Left ventricle myocardium inferior (tissue), 1 donor: ENCODE measurements at regions not wholly inside any gene's neighbourhood (a gene's known extent, or its start where the extent isn't known, plus 50 kb on each side); places are given as distances from the start of the nearest gene placed in this dataset.

Experiments
- DNase-seq: peaks from one replicate; pipeline ENCODE4 v3.0.0-alpha.2; 2020
- H3K27ac ChIP-seq: fragments of 200-600 bp; replicated peaks from 2 replicates; pipeline ENCODE4 v1.8.0; 2021
- H3K27me3 ChIP-seq: fragments of 200-600 bp; 2 replicates; pipeline ENCODE4 v1.8.0; 2021; ENCODE audit warnings: low read depth
- H3K36me3 ChIP-seq: fragments of 200-600 bp; 2 replicates; pipeline ENCODE4 v1.8.0; 2021
- H3K4me1 ChIP-seq: fragments of 200-600 bp; 2 replicates; pipeline ENCODE4 v1.8.0; 2021
- H3K4me3 ChIP-seq: fragments of 200-600 bp; 2 replicates; pipeline ENCODE4 v1.8.0; 2021; ENCODE audit warnings: mild to moderate bottlenecking, moderate library complexity
- H3K9me3 ChIP-seq: fragments of 200-600 bp; replicated peaks from 2 replicates; pipeline ENCODE4 v1.8.0; 2021
- CTCF ChIP-seq: fragments of 200-600 bp; IDR thresholded peaks from 2 replicates; pipeline ENCODE4 v1.8.0; 2021; ENCODE audit warnings: antibody characterized with exemption, mild to moderate bottlenecking, borderline replicate concordance
- intact Hi-C: fragments of 100-400 bp; cut with micrococcal nuclease; formaldehyde crosslinking; loops from one replicate; pipeline ENCODE4 v1.11.0; 2022
- donor health status: DM: no; HTN: yes; CAD: no; lungs with severe emphysema.

- H3K4me1 ChIP-seq, result no peaks in the 10 kb centered on the region
- intact Hi-C loops, result no loop called here
- no peaks in the 10 kb centered on the region for H3K27me3 ChIP-seq
- no peak for DNase-seq
- no peak overlapping the region for H3K27ac ChIP-seq
- no peaks in the 10 kb centered on the region for H3K36me3 ChIP-seq
- no peak overlapping the region for H3K4me3 ChIP-seq
- H3K9me3 ChIP-seq, result no peaks in the 10 kb centered on the region
- TF ChIP-seq CTCF, result no peak
These were observed 134.1 kb upstream of the PRLR start for GRCh38 chr5:35364350-35364749.

- intact Hi-C loops, result no loop called here
- no peak for TF ChIP-seq CTCF
- Histone ChIP-seq H3K27ac (no peak overlapping the region), H3K4me1 (no peaks in the 10 kb centered on the region), H3K36me3 (no peaks in the 10 kb centered on the region), H3K9me3 (no peaks in the 10 kb centered on the region), H3K27me3 (no peaks in the 10 kb centered on the region), H3K4me3 (no peak overlapping the region)
- DNase-seq, result no peak
These were observed 133.2 kb upstream of the PRLR start for GRCh38 chr5:35363387-35363965.

GRCh38 chr5:35362772-35363171 is 132.5 kb upstream of the PRLR start:
- DNase-seq, result no peak
- no peak for TF ChIP-seq CTCF
- H3K27me3 ChIP-seq, result no peaks in the 10 kb centered on the region
- no peaks in the 10 kb centered on the region for H3K36me3 ChIP-seq
- intact Hi-C loops, result no loop called here
- no peak overlapping the region for H3K4me3 ChIP-seq
- no peaks in the 10 kb centered on the region for H3K9me3 ChIP-seq
- no peak overlapping the region for H3K27ac ChIP-seq
- H3K4me1 ChIP-seq, result no peaks in the 10 kb centered on the region

GRCh38 chr5:35360671-35361070 is 130.4 kb upstream of the PRLR start:
- TF ChIP-seq CTCF, result no peak
- Histone ChIP-seq H3K27me3 (no peaks in the 10 kb centered on the region), H3K36me3 (no peaks in the 10 kb centered on the region), H3K4me1 (no peaks in the 10 kb centered on the region), H3K4me3 (no peak overlapping the region), H3K9me3 (no peaks in the 10 kb centered on the region), H3K27ac (no peak overlapping the region)
- intact Hi-C loops, result no loop called here
- DNase-seq, result no peak

GRCh38 chr5:35359859-35360258 is 129.6 kb upstream of the PRLR start:
- Histone ChIP-seq H3K27me3 (no peaks in the 10 kb centered on the region), H3K4me3 (no peak overlapping the region), H3K36me3 (no peaks in the 10 kb centered on the region), H3K9me3 (no peaks in the 10 kb centered on the region), H3K4me1 (no peaks in the 10 kb centered on the region), H3K27ac (no peak overlapping the region)
- intact Hi-C loops, result no loop called here
- no peak for DNase-seq
- TF ChIP-seq CTCF, result no peak
